ENCODE measurements at regions not wholly inside any gene's neighbourhood (a gene's known extent, or its start where the extent isn't known, plus 50 kb on each side); places are given as distances from the start of the nearest gene placed in this dataset.

GRCh38 chr6:86619428-86619827 is 317.9 kb upstream of the HTR1E start:
- TF ChIP-seq, protein P1, sequence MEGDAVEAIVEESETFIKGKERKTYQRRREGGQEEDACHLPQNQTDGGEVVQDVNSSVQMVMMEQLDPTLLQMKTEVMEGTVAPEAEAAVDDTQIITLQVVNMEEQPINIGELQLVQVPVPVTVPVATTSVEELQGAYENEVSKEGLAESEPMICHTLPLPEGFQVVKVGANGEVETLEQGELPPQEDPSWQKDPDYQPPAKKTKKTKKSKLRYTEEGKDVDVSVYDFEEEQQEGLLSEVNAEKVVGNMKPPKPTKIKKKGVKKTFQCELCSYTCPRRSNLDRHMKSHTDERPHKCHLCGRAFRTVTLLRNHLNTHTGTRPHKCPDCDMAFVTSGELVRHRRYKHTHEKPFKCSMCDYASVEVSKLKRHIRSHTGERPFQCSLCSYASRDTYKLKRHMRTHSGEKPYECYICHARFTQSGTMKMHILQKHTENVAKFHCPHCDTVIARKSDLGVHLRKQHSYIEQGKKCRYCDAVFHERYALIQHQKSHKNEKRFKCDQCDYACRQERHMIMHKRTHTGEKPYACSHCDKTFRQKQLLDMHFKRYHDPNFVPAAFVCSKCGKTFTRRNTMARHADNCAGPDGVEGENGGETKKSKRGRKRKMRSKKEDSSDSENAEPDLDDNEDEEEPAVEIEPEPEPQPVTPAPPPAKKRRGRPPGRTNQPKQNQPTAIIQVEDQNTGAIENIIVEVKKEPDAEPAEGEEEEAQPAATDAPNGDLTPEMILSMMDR (IDR thresholded peaks at IDR 0.05): no peak
- no peak for TF ChIP-seq POLR2A (IDR thresholded peaks at IDR 0.05)
